ENCODE measurements at regions not wholly inside any gene's neighbourhood (a gene's known extent, or its start where the extent isn't known, plus 50 kb on each side); places are given as distances from the start of the nearest gene placed in this dataset.

- TF ChIP-seq CTCF (conservative IDR thresholded peaks at IDR 0.05; ENCODE audit: low read length) = no peak
- no peak for DNase-seq (ENCODE audit: low read depth)
- no peak overlapping the region for H3K4me3 ChIP-seq (ENCODE audit: low read length)
These were observed 984.3 kb upstream of the TYRP1 start for GRCh38 chr9:11708899-11709298.

- DNase-seq (ENCODE audit: low read depth) = no peak
- H3K4me3 ChIP-seq (ENCODE audit: low read length) = no peak overlapping the region
- TF ChIP-seq CTCF (conservative IDR thresholded peaks at IDR 0.05; ENCODE audit: low read length) = no peak
These were observed 983.6 kb upstream of the TYRP1 start for GRCh38 chr9:11709567-11709966.

GRCh38 chr9:11713077-11713476 is 980.1 kb upstream of the TYRP1 start:
- no peak for TF ChIP-seq CTCF (conservative IDR thresholded peaks at IDR 0.05; ENCODE audit: low read length)
- no peak for DNase-seq (ENCODE audit: low read depth)
- H3K4me3 ChIP-seq (ENCODE audit: low read length) = no peak overlapping the region

GRCh38 chr9:11722957-11723356 is 970.2 kb upstream of the TYRP1 start:
- DNase-seq (ENCODE audit: low read depth) = no peak
- no peak for TF ChIP-seq CTCF (conservative IDR thresholded peaks at IDR 0.05; ENCODE audit: low read length)
- H3K4me3 ChIP-seq (ENCODE audit: low read length) = no peak overlapping the region

DNA sequence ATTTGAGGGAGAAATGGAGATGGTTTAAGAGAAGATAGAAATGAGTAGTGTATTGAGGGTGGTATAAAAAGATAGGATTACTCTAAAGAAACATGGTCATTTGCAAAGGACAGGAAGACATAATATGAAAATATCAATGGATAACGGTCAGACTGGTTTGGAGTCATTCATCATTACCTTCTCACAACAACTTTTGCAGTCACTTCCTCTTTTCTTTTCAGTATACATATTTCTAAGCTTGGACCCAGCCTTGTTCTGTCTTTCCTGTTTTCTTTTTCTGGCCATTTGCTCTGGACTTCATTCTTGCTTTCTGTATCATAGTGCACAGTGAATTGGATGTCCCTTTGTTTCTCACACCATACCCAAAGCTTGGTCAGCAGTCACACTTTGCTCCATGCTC is 966.5 kb upstream of the TYRP1 start:
- DNase-seq (ENCODE audit: low read depth) = no peak
- no peak for TF ChIP-seq CTCF (conservative IDR thresholded peaks at IDR 0.05; ENCODE audit: low read length)
- H3K4me3 ChIP-seq (ENCODE audit: low read length) = no peak overlapping the region

- H3K4me3 ChIP-seq (ENCODE audit: low read length) = no peak overlapping the region
- DNase-seq (ENCODE audit: low read depth) = no peak
- no peak for TF ChIP-seq CTCF (conservative IDR thresholded peaks at IDR 0.05; ENCODE audit: low read length)
These were observed 957.8 kb upstream of the TYRP1 start for GRCh38 chr9:11735391-11735790.

DNA sequence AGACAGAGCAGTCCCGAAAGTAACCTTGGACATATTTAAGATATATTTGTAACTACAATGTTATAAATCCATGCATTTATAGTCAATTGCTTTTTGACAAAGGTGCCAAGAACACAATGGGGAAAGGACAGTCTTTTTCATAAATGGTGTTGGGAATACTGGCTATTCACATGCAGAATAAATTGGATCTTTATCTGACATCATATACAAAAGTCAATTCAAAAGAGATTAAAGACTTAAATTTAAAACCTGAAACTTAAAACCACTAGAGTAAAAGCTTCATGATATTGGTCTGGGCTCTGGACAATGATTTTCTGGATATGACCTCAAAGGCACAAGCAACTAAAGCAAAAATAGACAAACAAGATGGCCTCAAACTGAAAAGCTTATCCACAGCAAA is 950.7 kb upstream of the TYRP1 start:
- no peak overlapping the region for H3K4me3 ChIP-seq (ENCODE audit: low read length)
- TF ChIP-seq CTCF (conservative IDR thresholded peaks at IDR 0.05; ENCODE audit: low read length) = no peak
- DNase-seq (ENCODE audit: low read depth) = no peak
